Activated CD4-positive, alpha-beta T cell treated with anti-CD3 and anti-CD28 coated beads, Interleukin-2, amount 10 ng/mL, durations not matched to agents 24 days and 14 days (primary cell): ENCODE measurements at regions not wholly inside any gene's neighbourhood (a gene's known extent, or its start where the extent isn't known, plus 50 kb on each side); places are given as distances from the start of the nearest gene placed in this dataset.
"Not testable (repeated sequence)": the region's sequence is repeated elsewhere in the genome, so short reads cannot be mapped to it uniquely, and the experiment has no call there.

Experiments
- DNase-seq: peaks from one replicate; pipeline ENCODE4 v3.0.0; 2022
- H3K27ac Mint-ChIP-seq: one replicate; pipeline ENCODE4 v1.8.0; 2022; ENCODE audit warnings: mild to moderate bottlenecking, mixed read lengths
- H3K27me3 Mint-ChIP-seq: one replicate; pipeline ENCODE4 v1.8.0; 2022; ENCODE audit warnings: mixed read lengths
- H3K36me3 Mint-ChIP-seq: one replicate; pipeline ENCODE4 v1.8.0; 2022; ENCODE audit warnings: low read depth, mild to moderate bottlenecking, mixed read lengths
- H3K4me1 Mint-ChIP-seq: one replicate; pipeline ENCODE4 v1.8.0; 2021; ENCODE audit warnings: mixed read lengths
- H3K4me3 Mint-ChIP-seq: one replicate; pipeline ENCODE4 v1.8.0; 2022; ENCODE audit warnings: mild to moderate bottlenecking, moderate library complexity, mixed read lengths
- H3K9me3 Mint-ChIP-seq: one replicate; pipeline ENCODE4 v1.8.0; 2021; ENCODE audit warnings: mixed read lengths
- intact Hi-C: fragments of 100-400 bp; cut with micrococcal nuclease; formaldehyde crosslinking; loops from one replicate; pipeline ENCODE4 v1.15.1; 2023

DNA sequence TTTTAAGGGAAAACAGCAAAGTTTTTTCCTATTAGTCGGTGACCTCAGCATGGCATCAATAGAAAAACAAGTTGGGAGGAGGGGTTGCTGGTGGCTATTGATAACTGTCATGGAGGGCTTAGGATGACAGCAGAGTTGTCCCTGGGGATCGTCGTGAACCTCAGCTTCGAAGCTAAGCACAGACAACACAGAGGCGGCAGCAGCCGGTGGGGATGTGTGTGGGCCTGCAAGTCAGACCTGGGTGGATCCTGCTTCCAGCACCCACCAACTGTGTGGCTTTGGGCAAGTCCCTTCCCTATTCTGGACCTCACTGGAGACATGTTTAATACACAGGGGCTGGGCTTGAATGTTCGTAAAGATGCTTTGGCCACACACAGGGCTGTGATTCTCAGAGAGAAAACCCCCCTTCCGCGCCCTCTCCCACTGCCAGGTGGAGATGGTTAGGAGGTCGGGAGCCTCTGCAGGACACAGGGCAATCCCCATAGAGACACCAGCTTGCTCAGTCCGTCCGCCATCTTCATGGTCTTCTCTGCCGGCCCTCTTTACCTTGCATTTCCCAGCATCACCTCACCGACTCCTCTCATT, 83.1 kb upstream of the TOX2 start:
- Mint-ChIP-seq H3K4me1 (no peaks in the 10 kb centered on the region), H3K36me3 (no peaks in the 10 kb centered on the region), H3K27ac (no peak overlapping the region), H3K9me3 (peaks cover 18% of the 10 kb centered on the region), H3K27me3 (no peaks in the 10 kb centered on the region), H3K4me3 (no peak overlapping the region)
- DNase-seq: peak; percentile 45
- intact Hi-C loops: no loop called here

DNA sequence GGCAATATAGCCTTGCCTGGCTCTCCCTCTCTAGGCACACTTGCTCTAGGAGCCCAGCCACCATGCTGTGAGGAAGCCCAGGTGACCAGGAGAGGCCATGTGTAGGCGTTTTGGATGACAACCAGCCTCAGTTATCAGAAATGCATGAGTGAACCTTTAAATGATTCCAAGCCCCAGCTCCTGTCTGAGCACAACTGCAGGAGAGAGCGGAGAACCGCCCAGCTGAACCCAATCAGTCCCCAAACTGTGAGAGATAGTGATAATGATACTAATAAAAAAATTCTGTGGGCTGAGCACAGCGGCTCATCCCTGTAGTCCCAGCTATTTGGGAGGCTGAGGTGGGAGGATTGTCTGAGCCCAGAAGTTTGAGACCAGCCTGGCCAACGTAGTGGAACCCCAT, 83.8 kb upstream of the TOX2 start:
- Mint-ChIP-seq H3K9me3 (peaks cover 20% of the 10 kb centered on the region), H3K4me1 (no peaks in the 10 kb centered on the region), H3K27ac (no peak overlapping the region), H3K4me3 (no peak overlapping the region), H3K27me3 (no peaks in the 10 kb centered on the region), H3K36me3 (no peaks in the 10 kb centered on the region)
- DNase-seq: peak; percentile 33
- intact Hi-C loops: no loop called here

DNA sequence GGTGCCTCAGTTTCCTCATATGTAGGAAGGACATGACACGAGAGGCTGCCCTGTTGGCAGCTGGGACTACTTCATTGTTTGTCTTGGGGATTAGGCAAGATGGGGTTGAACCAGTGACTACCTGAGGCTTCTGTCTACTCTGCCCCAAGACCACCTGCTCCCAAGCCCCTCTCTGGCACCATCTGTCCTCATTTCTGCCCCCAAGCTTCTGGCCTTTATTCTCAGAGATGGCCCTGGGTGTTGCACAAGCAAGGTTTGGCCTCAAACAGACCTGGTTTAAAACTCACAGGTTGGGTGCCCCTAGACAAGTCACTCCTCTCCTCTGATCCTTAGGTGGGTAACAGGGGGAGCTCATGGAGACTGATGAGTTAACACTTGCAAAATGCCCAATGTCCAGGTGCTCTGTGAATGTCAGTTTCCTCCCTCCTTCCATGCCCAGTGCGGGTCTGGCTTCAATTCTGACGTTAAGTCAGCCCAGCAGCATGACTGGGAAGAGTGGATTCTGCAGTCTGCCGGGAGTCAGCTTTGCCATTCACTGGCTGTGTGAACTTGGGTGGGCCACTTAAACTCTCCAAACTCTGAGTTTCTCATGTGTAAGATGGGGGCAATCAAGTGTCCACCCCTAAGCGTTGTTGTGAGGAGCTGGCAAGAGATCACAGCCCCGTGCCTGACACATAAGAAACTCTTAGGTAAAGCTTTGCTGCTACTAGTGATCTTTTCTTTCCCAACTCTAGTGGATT, 84.5 kb upstream of the TOX2 start:
- H3K27me3 Mint-ChIP-seq: no peaks in the 10 kb centered on the region
- no peak overlapping the region for H3K27ac Mint-ChIP-seq
- DNase-seq: peak; percentile 30
- H3K36me3 Mint-ChIP-seq: no peaks in the 10 kb centered on the region
- no peaks in the 10 kb centered on the region for H3K4me1 Mint-ChIP-seq
- no peak overlapping the region for H3K4me3 Mint-ChIP-seq
- intact Hi-C loops: no loop called here
- H3K9me3 Mint-ChIP-seq: peaks cover 20% of the 10 kb centered on the region

DNA sequence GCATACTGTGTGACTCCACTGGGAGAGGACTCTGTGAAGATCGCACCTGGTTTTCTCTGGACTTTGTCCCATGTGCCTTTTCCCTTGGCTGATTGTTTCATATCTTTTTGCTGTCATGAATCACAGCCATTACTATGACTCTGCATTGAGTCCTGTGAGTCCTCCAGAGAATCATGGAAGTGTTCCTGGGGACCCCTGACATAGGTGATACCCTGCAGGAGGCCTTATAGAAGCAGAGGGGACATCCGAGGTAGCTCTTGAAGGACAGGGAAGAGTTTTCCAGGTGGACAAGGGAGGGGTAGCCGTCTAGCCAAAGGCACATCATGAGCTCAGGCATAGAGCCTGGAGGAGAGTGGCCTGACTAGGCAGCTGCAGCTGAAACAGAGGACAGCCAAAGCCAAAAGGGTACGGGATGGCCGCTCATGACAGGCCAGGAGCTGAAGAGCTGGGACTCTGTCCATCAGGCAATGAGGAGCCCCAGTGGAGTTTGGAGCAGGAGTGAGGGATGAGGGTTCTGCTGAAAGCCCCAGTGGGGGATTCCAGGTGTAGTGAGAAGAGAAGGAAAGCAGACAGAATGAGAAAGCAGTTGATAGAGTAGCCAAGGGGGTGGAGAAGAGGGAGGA, 86.6 kb upstream of the TOX2 start:
- Mint-ChIP-seq H3K36me3 (no peaks in the 10 kb centered on the region), H3K9me3 (peaks cover 20% of the 10 kb centered on the region), H3K27me3 (no peaks in the 10 kb centered on the region), H3K4me3 (no peak overlapping the region), H3K4me1 (no peaks in the 10 kb centered on the region), H3K27ac (no peak overlapping the region)
- DNase-seq: peak; percentile 50
- intact Hi-C loops: no loop called here

DNA sequence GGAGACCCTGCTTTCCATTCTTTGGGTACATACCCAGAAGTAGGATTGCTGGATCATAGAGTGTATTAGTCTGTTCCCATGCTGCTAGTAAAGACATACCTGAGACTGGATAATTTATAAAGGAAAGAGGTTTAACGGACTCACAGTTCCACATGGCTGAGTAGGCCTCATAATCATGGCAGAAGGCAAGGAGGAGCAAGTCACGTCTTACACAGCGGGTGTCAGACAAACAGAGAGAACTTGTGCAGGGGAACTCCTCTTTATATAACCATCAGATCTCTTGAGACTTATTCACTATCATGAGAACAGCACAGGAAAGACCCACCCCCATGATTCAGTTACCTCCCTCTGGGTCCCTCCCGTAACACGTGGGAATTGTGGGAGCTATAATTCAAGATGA, 87.7 kb upstream of the TOX2 start:
- H3K4me1 Mint-ChIP-seq, H3K4me3 Mint-ChIP-seq, DNase-seq, H3K27ac Mint-ChIP-seq, intact Hi-C loops, H3K27me3 Mint-ChIP-seq, H3K36me3 Mint-ChIP-seq: not testable (repeated sequence)
- H3K9me3 Mint-ChIP-seq: peaks cover 17% of the 10 kb centered on the region

DNA sequence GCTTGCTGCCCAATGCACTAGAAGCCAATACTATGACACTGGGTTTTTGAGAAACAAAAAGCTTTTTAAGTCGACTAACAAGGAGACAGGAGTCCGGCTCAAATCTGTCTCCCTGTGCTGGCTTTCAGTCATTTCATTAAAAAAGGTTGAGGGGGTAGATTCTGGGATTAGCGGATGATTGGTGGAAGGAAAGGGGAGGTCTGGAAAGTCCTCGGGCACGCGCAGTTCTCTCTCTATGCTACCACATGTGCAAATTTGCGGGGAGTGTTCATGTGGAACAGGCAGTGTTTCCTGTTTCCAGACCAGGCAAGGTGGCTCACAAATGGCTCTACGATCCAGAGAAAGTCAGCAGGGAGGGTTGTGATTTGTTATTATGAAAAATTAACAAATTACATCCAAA, 89.1 kb upstream of the TOX2 start:
- no peaks in the 10 kb centered on the region for H3K36me3 Mint-ChIP-seq
- no peak overlapping the region for H3K27ac Mint-ChIP-seq
- peak; percentile 41 for DNase-seq
- H3K4me1 Mint-ChIP-seq: peaks cover 4% of the 10 kb centered on the region
- H3K4me3 Mint-ChIP-seq: no peak overlapping the region
- peaks cover 2% of the 10 kb centered on the region for H3K27me3 Mint-ChIP-seq
- H3K9me3 Mint-ChIP-seq: peaks cover 14% of the 10 kb centered on the region
- intact Hi-C loops: no loop called here

DNA sequence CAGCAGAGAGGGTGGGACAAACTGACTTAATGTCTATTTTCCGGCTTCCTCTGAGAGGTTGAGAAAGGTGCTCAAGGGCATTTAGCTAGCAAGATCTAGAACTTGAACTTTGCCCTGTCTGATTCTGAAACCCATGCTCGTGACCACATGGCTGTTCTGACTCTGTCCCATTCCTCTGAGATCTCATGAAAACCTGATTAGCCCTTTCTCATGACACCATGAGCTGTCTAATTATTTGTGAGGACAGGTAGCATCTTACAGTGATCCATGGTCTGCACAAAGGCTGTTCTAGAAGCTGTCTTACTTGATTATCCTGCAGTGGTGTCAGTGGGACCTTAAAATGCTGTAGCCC, 89.6 kb upstream of the TOX2 start:
- Mint-ChIP-seq H3K27ac (no peak overlapping the region), H3K4me3 (no peak overlapping the region), H3K9me3 (peaks cover 13% of the 10 kb centered on the region), H3K4me1 (peaks cover 4% of the 10 kb centered on the region), H3K27me3 (peaks cover 2% of the 10 kb centered on the region), H3K36me3 (no peaks in the 10 kb centered on the region)
- DNase-seq: peak; percentile 38
- intact Hi-C loops: no loop called here

DNA sequence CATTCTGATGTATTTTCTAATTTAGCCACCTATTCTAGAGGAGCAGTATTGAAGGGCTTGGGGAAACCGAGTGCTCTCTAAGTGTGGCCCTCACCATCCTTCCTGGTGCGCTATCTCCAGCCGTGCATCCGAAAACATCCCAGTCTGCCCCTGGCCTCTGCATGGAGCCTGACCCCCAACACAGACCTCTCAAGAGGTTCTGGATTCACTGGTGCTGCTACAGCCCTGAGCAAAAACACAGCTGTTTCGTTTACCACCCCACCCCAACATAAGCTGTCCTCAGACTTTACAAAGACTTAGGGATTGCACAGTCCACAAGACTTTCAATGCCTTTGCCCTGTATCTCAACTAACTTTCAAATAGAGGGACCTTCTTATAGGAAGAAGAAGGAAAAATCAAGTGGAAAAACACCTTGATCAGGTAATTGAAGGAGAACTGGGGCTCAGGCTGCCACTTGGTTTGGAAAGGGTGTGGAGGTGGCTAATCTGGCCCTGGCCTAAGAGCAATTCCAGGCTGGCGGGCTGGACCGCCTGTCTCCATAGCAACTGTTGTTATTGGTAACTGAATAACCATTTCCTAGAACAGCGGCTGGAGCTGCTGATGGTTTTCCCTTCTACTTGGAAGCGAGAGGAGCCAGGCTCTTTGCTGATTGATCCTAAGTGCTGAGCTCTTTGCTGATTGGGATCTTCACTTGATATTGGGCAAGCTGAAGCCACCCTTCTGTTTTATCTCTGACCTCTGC, 90.2 kb upstream of the TOX2 start:
- Mint-ChIP-seq H3K27ac (no peak overlapping the region), H3K9me3 (peaks cover 9% of the 10 kb centered on the region), H3K4me3 (no peak overlapping the region), H3K4me1 (peaks cover 4% of the 10 kb centered on the region), H3K36me3 (no peaks in the 10 kb centered on the region), H3K27me3 (peaks cover 2% of the 10 kb centered on the region)
- peak; percentile 46 for DNase-seq
- intact Hi-C loops: loop anchor here (5.0 kb wide), 1 partner anchor 72 kb away; no protein-coding TSS in a partner anchor

DNA sequence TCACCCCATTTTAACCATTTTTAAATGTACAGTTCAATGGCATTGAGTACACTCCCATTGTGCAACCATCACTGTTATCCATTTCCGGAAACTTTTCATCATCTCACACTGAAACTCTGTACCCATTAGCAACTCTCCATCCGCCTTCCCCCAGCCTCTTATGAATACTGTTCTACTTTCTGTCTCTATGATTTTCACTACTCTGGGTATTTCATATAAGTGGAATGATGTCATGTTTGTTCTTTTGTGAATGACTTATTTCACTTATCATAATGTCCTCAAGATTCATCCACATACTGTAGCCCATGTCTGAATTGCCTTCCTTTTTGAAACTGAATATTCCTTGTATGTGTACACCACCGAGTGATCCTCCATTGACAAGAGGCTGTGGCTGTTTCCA, 92.9 kb upstream of the TOX2 start:
- intact Hi-C loops: loop anchor here (5.0 kb wide), 1 partner anchor 69 kb away; no protein-coding TSS in a partner anchor
- Mint-ChIP-seq H3K4me1 (peaks cover 4% of the 10 kb centered on the region), H3K4me3 (no peak overlapping the region), H3K27me3 (peaks cover 2% of the 10 kb centered on the region), H3K27ac (peak overlapping the region; percentile 49), H3K9me3 (peaks cover 6% of the 10 kb centered on the region), H3K36me3 (no peaks in the 10 kb centered on the region)
- peak; percentile 43 for DNase-seq

DNA sequence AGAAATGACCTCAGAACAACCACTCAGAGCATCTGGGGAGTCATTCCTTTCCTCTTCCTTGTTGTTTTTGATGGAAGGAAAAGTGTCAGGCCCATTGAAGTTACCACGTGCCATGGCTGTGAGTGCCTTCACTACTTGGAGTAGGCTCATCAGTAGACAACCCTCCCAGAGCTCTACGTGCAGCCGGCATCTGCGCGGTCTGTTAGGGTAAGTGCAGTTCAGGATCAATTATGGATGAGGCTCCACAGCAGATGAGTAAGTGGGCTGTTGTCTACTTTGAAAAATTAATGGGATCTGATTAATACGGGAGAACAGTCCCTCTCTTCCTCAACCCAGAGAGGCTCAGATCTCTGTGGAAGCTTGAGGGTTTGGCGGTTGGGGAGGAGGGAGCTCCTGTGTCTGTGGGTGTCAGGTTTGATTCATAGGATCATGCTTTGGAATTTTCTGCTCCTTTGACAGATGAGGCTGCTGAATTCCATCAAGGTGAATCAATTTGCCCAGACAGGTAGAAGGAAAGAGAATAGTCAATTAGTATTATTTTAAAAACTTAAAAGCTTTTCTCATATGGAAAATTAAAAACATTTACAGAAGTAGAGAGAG, 93.8 kb upstream of the TOX2 start:
- Mint-ChIP-seq H3K27me3 (peaks cover 2% of the 10 kb centered on the region), H3K9me3 (peaks cover 3% of the 10 kb centered on the region), H3K27ac (no peak overlapping the region), H3K36me3 (no peaks in the 10 kb centered on the region), H3K4me1 (peaks cover 4% of the 10 kb centered on the region), H3K4me3 (no peak overlapping the region)
- intact Hi-C loops: loop anchor here (5.0 kb wide), 1 partner anchor 69 kb away; no protein-coding TSS in a partner anchor
- DNase-seq: peak; percentile 47

DNA sequence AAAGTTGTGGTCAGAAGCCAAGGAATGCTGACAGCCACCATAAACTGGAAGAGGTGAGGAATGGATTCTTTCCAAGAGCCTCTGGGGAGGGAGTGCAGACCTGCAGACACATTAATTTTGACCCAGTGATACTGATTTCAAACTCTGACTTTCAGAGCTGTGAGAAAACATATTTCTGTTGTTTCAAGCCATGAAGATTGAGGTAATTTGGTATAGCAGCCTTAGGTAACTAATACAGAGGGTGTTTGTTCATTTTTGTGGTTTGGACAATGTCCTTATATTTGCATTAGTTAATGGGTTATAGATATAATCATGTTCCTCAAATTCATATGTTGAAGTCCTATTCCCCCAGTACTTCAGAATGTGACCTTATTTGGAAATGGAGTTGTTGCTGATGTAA, 85.4 kb upstream of the GTSF1L start:
- H3K4me3 Mint-ChIP-seq: no peak overlapping the region

DNA sequence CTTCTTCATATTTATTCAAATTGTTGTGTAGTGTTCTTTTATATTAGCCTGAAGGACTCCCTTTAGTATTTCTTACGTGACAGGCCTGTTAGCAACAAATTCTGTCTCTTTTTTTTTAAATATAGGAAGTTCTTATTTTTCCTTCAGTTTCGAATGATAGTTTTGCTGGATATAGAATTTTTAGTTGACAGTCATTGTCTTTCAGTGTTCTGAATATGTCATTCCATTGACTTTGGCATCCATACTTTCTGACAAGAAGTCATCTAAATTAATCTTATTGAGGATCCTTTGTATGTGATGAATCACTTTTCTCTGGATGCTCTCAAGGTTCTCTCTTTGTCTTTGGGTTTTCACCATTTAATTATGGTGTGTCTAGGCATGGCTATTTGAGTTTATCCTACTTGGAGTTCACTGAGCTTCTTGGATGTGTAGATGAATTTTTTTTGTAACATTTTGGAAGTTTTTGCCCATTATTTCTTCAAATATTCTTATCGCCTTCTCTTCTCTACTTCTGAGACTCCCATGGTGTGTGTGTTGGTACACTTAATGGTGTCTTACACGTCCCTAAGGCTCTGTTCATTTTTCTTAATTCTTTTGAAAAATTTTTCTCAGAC, 82.5 kb upstream of the GTSF1L start:
- Mint-ChIP-seq H3K36me3 (peaks cover 3% of the 10 kb centered on the region), H3K4me1 (no peaks in the 10 kb centered on the region), H3K9me3 (peaks cover 42% of the 10 kb centered on the region), H3K4me3 (no peak overlapping the region), H3K27me3 (peaks cover 4% of the 10 kb centered on the region), H3K27ac (no peak overlapping the region)
- intact Hi-C loops: no loop called here
- no peak for DNase-seq

More for the DNA sequence above, 85.4 kb upstream of the GTSF1L start:
- Mint-ChIP-seq H3K27me3 (peaks cover 2% of the 10 kb centered on the region), H3K9me3 (peaks cover 33% of the 10 kb centered on the region), H3K36me3 (peaks cover under 1% of the 10 kb centered on the region), H3K27ac (no peak overlapping the region), H3K4me1 (no peaks in the 10 kb centered on the region)
- intact Hi-C loops: no loop called here
- DNase-seq: no peak

DNA sequence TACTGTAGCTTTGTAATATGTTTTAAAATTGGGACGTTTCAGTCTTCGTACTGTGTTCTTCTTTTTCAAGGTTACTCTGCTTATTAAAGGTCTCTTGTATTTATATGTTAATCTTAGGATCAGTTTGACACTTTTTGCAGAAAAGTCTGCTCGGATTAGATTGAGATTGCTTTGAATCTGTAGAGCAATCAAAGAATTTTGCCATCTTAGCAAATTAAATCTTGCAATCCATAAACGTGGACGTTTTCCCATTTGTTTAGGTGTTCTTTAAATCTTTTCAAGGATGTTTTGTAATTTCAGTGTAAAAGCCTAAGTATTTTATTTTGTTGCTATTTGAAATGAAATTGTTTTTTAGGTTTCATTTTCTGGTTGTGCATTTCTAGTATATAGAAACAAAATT, 78.0 kb upstream of the GTSF1L start:
- H3K27ac Mint-ChIP-seq: no peak overlapping the region
- peaks cover 5% of the 10 kb centered on the region for H3K4me1 Mint-ChIP-seq
- peaks cover 32% of the 10 kb centered on the region for H3K9me3 Mint-ChIP-seq
- intact Hi-C loops: no loop called here
- DNase-seq: no peak
- peaks cover 2% of the 10 kb centered on the region for H3K27me3 Mint-ChIP-seq
- no peak overlapping the region for H3K4me3 Mint-ChIP-seq
- peaks cover 6% of the 10 kb centered on the region for H3K36me3 Mint-ChIP-seq
